Right renal pelvis (tissue), 4 donors: ENCODE measurements at regions not wholly inside any gene's neighbourhood (a gene's known extent, or its start where the extent isn't known, plus 50 kb on each side); places are given as distances from the start of the nearest gene placed in this dataset.

Source experiments
- DNase-seq, 4 donors: peaks; one replicate each; pipeline ENCODE4 v3.0.0-alpha.2; 2013; ENCODE audit warnings: low read depth in 4 of 4, low spot score in 3 of 4, missing footprints in 1 of 4

GRCh38 chr10:70966646-70967553 lies 78.5 kb upstream of the PCBD1 start:
- DNase-seq: no peak

DNA sequence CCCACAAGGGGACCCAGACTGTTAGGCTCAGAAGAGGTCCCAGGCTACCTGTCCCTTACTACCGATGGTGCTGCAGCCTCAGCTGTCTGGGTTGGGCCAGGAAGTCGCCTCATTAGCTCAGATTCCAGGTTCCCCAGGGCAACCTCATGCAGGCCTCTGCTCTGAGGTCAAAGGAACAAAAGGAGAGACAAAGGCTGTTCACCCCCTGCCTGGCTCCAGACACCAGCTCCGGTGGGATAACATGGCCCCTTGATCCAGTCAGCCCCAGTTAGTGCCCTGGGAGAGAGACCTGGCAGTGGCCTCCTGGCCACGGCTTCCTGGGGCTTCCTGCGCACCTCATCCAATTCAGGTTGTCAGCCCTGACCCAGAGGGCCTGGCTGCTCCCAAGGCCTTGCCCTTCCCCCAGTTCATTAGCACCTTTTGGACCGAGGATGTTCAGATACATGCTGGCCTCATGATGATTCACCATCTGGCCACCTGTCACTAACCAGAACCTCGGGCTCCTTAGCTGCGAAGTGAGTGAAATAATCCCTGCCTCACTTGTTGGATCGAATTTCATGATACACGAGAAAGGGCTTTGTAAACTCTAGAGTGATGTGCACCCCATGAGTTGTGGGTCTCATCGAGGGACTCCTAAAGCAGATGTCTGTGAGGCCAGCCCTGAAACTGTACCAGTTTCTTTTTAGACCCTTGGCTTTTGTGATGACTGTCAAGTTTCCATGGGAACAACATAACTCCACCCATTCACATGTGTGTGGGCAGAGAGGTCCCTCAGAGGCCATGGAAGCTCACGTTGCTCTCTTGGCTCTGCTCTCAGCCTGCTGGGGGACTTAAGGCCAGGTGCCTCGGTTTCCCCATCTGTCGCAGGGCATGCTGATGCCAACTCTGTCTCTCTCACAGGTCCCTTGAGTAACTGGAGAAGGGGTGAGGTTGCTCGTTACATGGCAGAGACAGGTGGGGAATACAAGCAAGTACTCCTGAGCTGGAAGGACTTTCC lies 79.5 kb upstream of the PCBD1 start:
- DNase-seq: peak in 1 of 4 donors; percentile 14

GRCh38 chr10:70969188-70969587 lies 80.8 kb upstream of the PCBD1 start:
- DNase-seq: no peak

GRCh38 chr10:70970830-70971229 lies 82.5 kb upstream of the PCBD1 start:
- no peak for DNase-seq

DNA sequence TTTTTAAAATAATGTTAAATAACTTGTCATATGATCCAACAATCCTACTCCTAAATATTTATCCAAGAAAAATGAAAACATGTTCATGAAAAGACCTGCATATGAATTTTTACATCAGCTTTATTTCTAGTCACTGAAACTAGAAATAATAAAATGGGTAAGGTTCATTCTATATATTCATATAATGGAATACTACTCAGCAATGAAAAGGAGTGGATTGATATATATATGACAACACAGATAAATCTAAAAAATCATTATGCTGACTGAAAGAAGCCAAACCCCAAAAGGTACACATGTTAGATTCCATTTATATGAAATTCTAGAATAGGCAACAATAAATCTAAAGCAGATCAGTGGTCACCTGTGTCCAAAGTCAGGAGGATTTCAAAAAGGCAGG lies 84.9 kb upstream of the PCBD1 start:
- no peak for DNase-seq

- DNase-seq: no peak
These were observed 86.1 kb upstream of the PCBD1 start for GRCh38 chr10:70974351-70974901.

- no peak for DNase-seq
These were observed 86.6 kb upstream of the PCBD1 start for GRCh38 chr10:70974920-70975319.

- DNase-seq: no peak
These were observed 87.8 kb upstream of the PCBD1 start for GRCh38 chr10:70976063-70976695.

- DNase-seq: no peak
These were observed 89.3 kb upstream of the PCBD1 start for GRCh38 chr10:70977625-70978024.

DNA sequence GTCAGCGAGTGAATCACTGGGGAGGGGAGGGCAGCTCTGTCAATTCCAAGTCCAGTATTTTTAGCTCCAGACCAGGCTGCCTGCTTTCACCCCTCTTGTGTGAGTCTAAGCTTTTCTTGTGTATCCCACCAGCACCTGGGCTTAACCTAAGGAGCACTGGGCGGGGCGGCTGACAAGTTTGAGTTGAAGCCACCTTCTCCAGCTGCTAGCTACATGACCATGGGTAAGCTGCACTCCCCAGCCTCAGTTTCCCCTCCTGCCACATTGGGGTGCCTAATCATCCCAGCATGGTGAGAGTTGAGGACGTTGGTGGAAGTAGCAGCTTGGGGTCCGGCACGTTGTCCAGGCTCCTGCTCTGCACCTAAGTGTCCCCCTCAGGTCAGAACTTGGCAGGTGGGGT lies 89.8 kb upstream of the PCBD1 start:
- DNase-seq: no peak

DNA sequence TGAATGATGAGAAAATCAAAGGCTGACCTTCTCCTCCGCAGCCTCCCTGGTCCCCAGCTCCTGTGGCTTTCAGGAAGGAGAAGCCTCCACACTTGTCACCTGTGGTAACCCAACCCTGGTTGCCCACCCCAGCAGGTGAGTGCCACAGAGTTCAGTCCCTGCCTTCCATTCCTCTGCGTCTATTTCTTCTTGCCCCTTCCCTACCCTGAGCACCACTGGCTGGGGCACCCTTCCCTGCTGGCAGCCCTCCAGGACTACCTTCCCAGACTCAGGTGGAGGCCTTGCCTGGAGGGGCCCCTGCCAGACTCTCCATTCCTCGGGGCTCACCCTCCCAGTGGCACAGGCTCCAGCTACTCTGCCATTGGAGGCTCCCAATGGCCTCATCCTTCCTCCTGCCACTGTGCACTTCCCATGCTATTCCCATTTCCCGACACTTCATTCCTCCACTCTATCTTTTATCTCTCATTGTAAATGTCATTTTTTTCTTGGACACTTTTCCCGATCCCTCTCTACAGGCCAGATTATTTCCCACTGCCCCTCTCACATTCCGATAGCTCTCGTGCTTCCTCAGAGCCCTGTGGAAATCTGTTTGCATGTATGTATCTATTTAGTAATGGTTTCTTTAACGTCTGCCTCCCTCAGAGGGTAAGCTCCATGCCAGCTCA lies 90.6 kb upstream of the PCBD1 start:
- DNase-seq: no peak

- DNase-seq: no peak
These were observed 92.3 kb upstream of the PCBD1 start for GRCh38 chr10:70980687-70981086.

DNA sequence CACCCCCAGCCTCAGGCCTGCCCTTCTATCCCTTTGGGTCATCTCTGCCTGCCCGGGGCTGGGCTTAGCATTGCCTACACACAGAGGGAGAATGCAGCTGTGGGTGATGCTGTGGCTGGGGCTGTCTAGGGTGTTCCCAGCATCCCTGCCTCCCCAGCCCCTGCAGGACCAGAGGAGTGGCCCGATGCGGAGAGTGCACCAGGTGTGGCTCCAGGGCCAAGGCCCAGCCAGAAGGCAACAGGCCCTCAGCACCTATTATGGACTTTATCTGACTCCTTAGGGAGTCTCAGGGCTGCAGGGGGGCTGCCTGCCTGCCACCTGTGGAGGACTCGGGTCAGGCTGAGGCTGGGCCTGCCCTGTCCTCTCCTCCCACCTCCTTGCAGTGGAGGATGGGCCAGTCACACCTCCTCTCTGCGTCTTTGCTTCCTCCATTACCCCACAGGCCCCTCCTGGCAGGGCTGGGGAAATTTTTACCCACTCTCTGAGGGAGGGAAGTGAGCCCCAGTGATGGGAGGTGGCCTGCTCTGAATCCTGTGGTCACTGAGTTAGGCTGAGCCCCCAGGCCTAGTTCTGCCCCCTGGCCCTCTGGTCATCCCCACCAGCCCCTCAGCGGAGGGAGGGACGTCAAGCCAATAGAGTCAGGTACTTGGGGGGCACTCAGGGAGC lies 92.9 kb upstream of the PCBD1 start:
- DNase-seq: no peak

- DNase-seq: no peak
These were observed 93.6 kb upstream of the PCBD1 start for GRCh38 chr10:70981936-70982335.

GRCh38 chr10:70982443-70982842 lies 94.1 kb upstream of the PCBD1 start:
- no peak for DNase-seq

- no peak for DNase-seq
These were observed 96.8 kb upstream of the PCBD1 start for GRCh38 chr10:70984986-70985722.

DNA sequence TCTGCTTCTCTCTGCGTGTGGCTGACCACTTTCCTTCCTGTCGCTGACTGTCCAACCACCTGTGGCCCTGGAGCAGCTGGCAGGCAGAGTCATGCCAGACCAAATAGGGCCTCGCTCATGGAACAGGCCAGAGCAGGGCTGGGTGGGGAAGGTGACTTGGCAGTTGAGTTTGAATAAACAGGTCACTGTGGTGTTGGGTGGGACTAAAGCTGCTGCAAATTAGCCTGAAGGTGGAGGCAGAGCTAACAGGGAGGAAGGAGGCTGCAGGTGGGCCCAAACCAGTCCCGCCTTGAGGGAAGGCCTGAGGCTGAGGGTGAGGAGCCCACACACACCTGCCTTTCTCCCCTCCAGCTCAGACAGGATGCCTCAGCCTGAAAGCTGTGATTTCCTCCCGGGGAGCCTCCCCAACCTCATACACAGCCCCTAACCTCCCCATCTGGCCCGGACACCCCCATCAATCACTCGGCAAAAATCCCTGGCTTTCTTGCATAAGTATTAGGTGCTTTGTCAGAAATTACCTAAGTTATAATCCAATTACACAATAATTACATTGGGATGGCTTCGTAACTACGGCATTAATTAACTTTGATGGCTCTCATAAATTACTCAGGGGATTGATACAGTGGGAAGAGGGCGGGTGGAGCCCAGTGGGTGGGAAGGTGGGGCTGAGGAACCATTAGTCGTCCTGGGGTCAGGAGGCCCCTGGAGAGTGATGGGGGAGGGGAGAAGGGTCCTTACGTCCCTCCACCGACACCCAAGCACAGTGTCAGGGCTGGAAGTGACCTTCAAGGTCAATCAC lies 97.7 kb upstream of the PCBD1 start:
- DNase-seq: no peak

DNA sequence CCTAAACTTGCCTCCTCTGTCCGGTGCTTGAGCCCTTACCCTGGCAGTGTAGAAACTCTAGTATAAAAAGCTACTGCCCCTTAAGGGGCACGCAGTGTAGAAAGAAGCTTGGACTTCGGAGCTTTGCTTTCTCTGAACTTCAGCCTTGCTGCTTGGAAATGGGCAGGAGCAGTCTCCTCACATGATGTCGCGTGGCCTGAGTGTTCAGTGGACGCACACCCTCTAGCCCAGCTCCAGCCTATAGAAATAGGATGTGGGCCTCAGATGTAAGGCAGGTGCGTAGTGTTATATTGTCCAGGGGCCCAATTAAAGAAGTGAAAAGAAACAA lies 98.2 kb upstream of the PCBD1 start:
- DNase-seq: no peak
